ENCODE measurements at regions not wholly inside any gene's neighbourhood (a gene's known extent, or its start where the extent isn't known, plus 50 kb on each side); places are given as distances from the start of the nearest gene placed in this dataset.
"Not testable (repeated sequence)": the region's sequence is repeated elsewhere in the genome, so short reads cannot be mapped to it uniquely, and the experiment has no call there.

GRCh38 chr7:55721004-55721403 lies 141.5 kb downstream of the SEPTIN14 start:
- TF ChIP-seq POLR2A, EP300, POLR2AphosphoS5 (IDR thresholded peaks at IDR 0.05): not testable (repeated sequence)
- TF ChIP-seq, protein P1, sequence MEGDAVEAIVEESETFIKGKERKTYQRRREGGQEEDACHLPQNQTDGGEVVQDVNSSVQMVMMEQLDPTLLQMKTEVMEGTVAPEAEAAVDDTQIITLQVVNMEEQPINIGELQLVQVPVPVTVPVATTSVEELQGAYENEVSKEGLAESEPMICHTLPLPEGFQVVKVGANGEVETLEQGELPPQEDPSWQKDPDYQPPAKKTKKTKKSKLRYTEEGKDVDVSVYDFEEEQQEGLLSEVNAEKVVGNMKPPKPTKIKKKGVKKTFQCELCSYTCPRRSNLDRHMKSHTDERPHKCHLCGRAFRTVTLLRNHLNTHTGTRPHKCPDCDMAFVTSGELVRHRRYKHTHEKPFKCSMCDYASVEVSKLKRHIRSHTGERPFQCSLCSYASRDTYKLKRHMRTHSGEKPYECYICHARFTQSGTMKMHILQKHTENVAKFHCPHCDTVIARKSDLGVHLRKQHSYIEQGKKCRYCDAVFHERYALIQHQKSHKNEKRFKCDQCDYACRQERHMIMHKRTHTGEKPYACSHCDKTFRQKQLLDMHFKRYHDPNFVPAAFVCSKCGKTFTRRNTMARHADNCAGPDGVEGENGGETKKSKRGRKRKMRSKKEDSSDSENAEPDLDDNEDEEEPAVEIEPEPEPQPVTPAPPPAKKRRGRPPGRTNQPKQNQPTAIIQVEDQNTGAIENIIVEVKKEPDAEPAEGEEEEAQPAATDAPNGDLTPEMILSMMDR (IDR thresholded peaks at IDR 0.05), result not testable (repeated sequence)

Measured in suprapubic skin (tissue), 4 donors.